Astrocyte (in vitro differentiated cells and primary cell): ENCODE measurements at regions not wholly inside any gene's neighbourhood (a gene's known extent, or its start where the extent isn't known, plus 50 kb on each side); places are given as distances from the start of the nearest gene placed in this dataset.

Source experiments
- CTCF ChIP-seq: IDR thresholded peaks from 2 replicates; pipeline ENCODE4 v1.5.1; 2011; ENCODE audit warnings: low read depth, mild to moderate bottlenecking, inconsistent platforms, low read length, moderate library complexity; ENCODE audit not compliant: insufficient read depth
- EZH2 ChIP-seq: IDR thresholded peaks from 2 replicates; pipeline ENCODE4 v1.6.1; 2012; ENCODE audit warnings: mild to moderate bottlenecking, low read length, inconsistent platforms; ENCODE audit not compliant: insufficient read depth

GRCh38 chr16:64626776-64627175, 495.1 kb downstream of the CDH11 start:
- TF ChIP-seq EZH2 (no peak), CTCF (no peak)
